ENCODE measurements at regions not wholly inside any gene's neighbourhood (a gene's known extent, or its start where the extent isn't known, plus 50 kb on each side); places are given as distances from the start of the nearest gene placed in this dataset.
A peak's percentile ranks its signal among the peaks of the same experiment; 100 is the strongest.

DNA sequence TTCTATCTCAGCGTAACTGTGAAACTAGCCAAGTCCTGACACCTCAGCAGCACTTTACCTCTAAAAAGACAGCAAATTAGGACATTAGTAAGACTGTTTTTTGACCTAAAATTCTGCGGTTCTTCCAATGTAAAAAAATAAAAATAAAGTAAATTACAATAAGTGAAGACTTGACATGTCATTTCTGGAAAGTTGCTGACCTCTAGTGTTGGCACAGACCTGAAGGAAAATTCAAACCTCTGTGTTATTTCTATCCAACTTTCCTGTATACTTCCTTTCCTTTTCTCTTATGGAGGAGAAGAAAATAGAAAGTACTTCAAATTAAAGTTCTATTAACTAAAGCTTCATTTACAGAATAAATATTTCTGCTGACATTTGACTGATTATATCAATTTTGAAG lies 110.6 kb downstream of the TMEM182 start:
- H3K36me3 ChIP-seq (ENCODE audit: control insufficient read depth in 2 of 4, insufficient read depth in 4 of 4, low read length in 3 of 4), result no peaks in the 10 kb centered on the region
- DNase-seq (ENCODE audit: low read depth in 1 of 2, low spot score in 2 of 2), result no peak
- H2BK20ac ChIP-seq (ENCODE audit: low read length), result no peak overlapping the region
- no peak overlapping the region for H3K4me3 ChIP-seq (ENCODE audit: extremely low read depth in 1 of 4, insufficient read depth in 2 of 4, low read depth in 3 of 4, low read length in 4 of 4)
- H3K79me1 ChIP-seq (ENCODE audit: low read depth, low read length), result no peaks in the 10 kb centered on the region
- H3K4me2 ChIP-seq (ENCODE audit: insufficient read depth in 1 of 2, low read depth in 2 of 2, low read length in 2 of 2), result no peak overlapping the region
- H4K91ac ChIP-seq (replicated peaks; ENCODE audit: insufficient read length, low read length), result no peak overlapping the region
- H3K18ac ChIP-seq (ENCODE audit: extremely low read depth, low read length), result no peak overlapping the region
- H3K23ac ChIP-seq (ENCODE audit: insufficient read length), result no peak overlapping the region
- no peaks in the 10 kb centered on the region for H3K27me3 ChIP-seq (replicated peaks in 1 of 4; ENCODE audit: control insufficient read depth in 3 of 4, extremely low read depth in 1 of 4, insufficient read depth in 3 of 4, low read length in 3 of 4)
- WGBS, 2 experiments (ENCODE audit: extremely low coverage in 1 of 2, insufficient coverage in 1 of 2, insufficient read length in 1 of 2, insufficient replicate concordance in 2 of 2, low coverage in 1 of 2, low lambda C conversion rate in 2 of 2, missing lambda C conversion rate in 1 of 2), result 82% methylated on average over 2 of the region's 2 CpGs; no CpG with 5 or more reads in 1 of the 2 experiments
- no peak overlapping the region for H4K8ac ChIP-seq (ENCODE audit: extremely low read depth, insufficient read depth, low read length)
- no peak overlapping the region for H3K4ac ChIP-seq (replicated peaks; ENCODE audit: insufficient read length, low read depth, low read length)
- no peaks in the 10 kb centered on the region for H3K79me2 ChIP-seq (ENCODE audit: control insufficient read depth in 1 of 2, insufficient read depth in 2 of 2, low read length in 2 of 2)
- FAIRE-seq, result no peak
- no peaks in the 10 kb centered on the region for H3K23me2 ChIP-seq (ENCODE audit: low read depth, low read length)
- no peak overlapping the region for H3K9ac ChIP-seq (replicated peaks in 1 of 4; ENCODE audit: extremely low read depth in 1 of 4, low read depth in 3 of 4, low read length in 3 of 4)
- ChIA-PET POLR2A (ENCODE audit: partially characterized antibody) (no interaction called here), CTCF (ENCODE audit: partially characterized antibody) (interaction anchor here (0.7 to 3.8 kb wide), 8 partner anchors 7 to 133 kb away, joined by 3 to 44 read pairs (median 5); no protein-coding TSS in a partner anchor)
- no peak overlapping the region for H2BK120ac ChIP-seq (replicated peaks; ENCODE audit: low read depth, low read length)
- no peak overlapping the region for H3K56ac ChIP-seq (replicated peaks; ENCODE audit: insufficient read length, low read depth, low read length)
- H2BK12ac ChIP-seq (ENCODE audit: low read depth, low read length), result no peak overlapping the region
- no peak overlapping the region for H2BK5ac ChIP-seq (ENCODE audit: low read depth, low read length)
- no peak overlapping the region for H2AFZ ChIP-seq (ENCODE audit: low read length)
- TF ChIP-seq RAD21 (IDR thresholded peaks at IDR 0.05 in 1 of 2, conservative IDR thresholded peaks at IDR 0.05 in 1 of 2; ENCODE audit: low read depth in 2 of 2, low read length in 2 of 2) (peak; percentile 41 to 43), CHD2 (IDR thresholded peaks at IDR 0.05; ENCODE audit: low read length) (no peak), NANOG (IDR thresholded peaks at IDR 0.05; ENCODE audit: insufficient read depth, low read depth, low read length, poor library complexity, severe bottlenecking) (no peak), TEAD4 (IDR thresholded peaks at IDR 0.05; ENCODE audit: low read depth, low read length) (no peak)
- no peak overlapping the region for H2BK15ac ChIP-seq (ENCODE audit: low read length)
- H3K9me3 ChIP-seq (ENCODE audit: insufficient read depth in 2 of 2, low read depth in 1 of 2, low read length in 1 of 2), result no peaks in the 10 kb centered on the region
- no peak overlapping the region for H3K27ac ChIP-seq (ENCODE audit: low read depth, low read length)
- H3K14ac ChIP-seq (ENCODE audit: insufficient read length), result no peak overlapping the region
- H2AK5ac ChIP-seq (ENCODE audit: low read depth, low read length), result no peak overlapping the region
- no peaks in the 10 kb centered on the region for H3K4me1 ChIP-seq (replicated peaks in 1 of 4; ENCODE audit: control insufficient read depth in 3 of 4, insufficient read depth in 4 of 4, low read length in 3 of 4)
- H4K20me1 ChIP-seq (replicated peaks in 1 of 2; ENCODE audit: control insufficient read depth in 1 of 2, insufficient read depth in 2 of 2, low read length in 2 of 2), result no peaks in the 10 kb centered on the region
- no peak overlapping the region for H4K5ac ChIP-seq (ENCODE audit: insufficient read length, low read depth, low read length)
